A549 (cell line): ENCODE measurements at regions not wholly inside any gene's neighbourhood (a gene's known extent, or its start where the extent isn't known, plus 50 kb on each side); places are given as distances from the start of the nearest gene placed in this dataset.

Source experiments
- CTCF ChIP-seq: fragments of >200 bp; sonication (Bioruptor Twin); formaldehyde crosslinking; IDR thresholded peaks from 3 replicates; pipeline ENCODE4 v1.5.1; 2016
- HOXB13 ChIP-seq: fragments of 250-450 bp; sonication (Bioruptor Pico); IDR thresholded peaks from 2 replicates; pipeline ENCODE4 v1.5.0; 2020; ENCODE audit warnings: low read depth, mild to moderate bottlenecking, moderate library complexity
- POLR2A ChIP-seq: IDR thresholded peaks from 2 replicates; pipeline ENCODE4 v1.6.1; 2012; ENCODE audit warnings: mild to moderate bottlenecking, low read length

GRCh38 chr2:16832910-16833309 lies 167.3 kb upstream of the CYRIA start:
- TF ChIP-seq HOXB13 (CRISPR knock-in tag) (no peak), POLR2A (no peak), CTCF (no peak)
